A549 (cell line): ENCODE measurements at regions not wholly inside any gene's neighbourhood (a gene's known extent, or its start where the extent isn't known, plus 50 kb on each side); places are given as distances from the start of the nearest gene placed in this dataset.

ENCODE experiments used
- BHLHE40 ChIP-seq: IDR thresholded peaks from 2 replicates; pipeline ENCODE4 v1.6.1; 2012; ENCODE audit warnings: low read depth, low read length, inconsistent platforms
- CTCF ChIP-seq: fragments of >200 bp; sonication (Bioruptor Twin); formaldehyde crosslinking; IDR thresholded peaks from 3 replicates; pipeline ENCODE4 v1.5.1; 2016
- EHF ChIP-seq: fragments of 250-450 bp; sonication (Bioruptor Pico); IDR thresholded peaks from 2 replicates; pipeline ENCODE4 v1.5.0; 2020; ENCODE audit warnings: mild to moderate bottlenecking
- EP300 ChIP-seq, 2 experiments: fragments of >200 bp; sonication (Bioruptor Twin); formaldehyde crosslinking; IDR thresholded peaks; 2 replicates in 1 of 2; 3 replicates in 1 of 2; pipeline ENCODE4 v1.6.1; 2016 to 2017
- JUN ChIP-seq, 2 experiments: fragments of >200 bp; sonication (Bioruptor Twin); formaldehyde crosslinking; IDR thresholded peaks; 2 replicates in 1 of 2; 3 replicates in 1 of 2; pipeline ENCODE4 v1.6.1; 2016 to 2017
- POLR2A ChIP-seq: IDR thresholded peaks from 2 replicates; pipeline ENCODE4 v1.6.1; 2012; ENCODE audit warnings: mild to moderate bottlenecking, low read length
- RFX5 ChIP-seq: fragments of 450-650 bp; IDR thresholded peaks from 2 replicates; pipeline ENCODE4 v1.7.1; 2014; ENCODE audit warnings: antibody characterized with exemption, mild to moderate bottlenecking, moderate library complexity
- USF2 ChIP-seq: fragments of 450-650 bp; IDR thresholded peaks from 2 replicates; pipeline ENCODE4 v1.6.1; 2014; ENCODE audit warnings: antibody characterized with exemption
- ZFP36 ChIP-seq: fragments of 450-650 bp; IDR thresholded peaks from 2 replicates; pipeline ENCODE4 v1.6.1; 2014; ENCODE audit warnings: borderline replicate concordance; ENCODE audit not compliant: partially characterized antibody
- TF ChIP-seq, protein P1 (sequence below): fragments of 200-600 bp; sonication (generic); IDR thresholded peaks from 2 replicates; pipeline ENCODE4 v1.6.1; 2016; ENCODE audit warnings: antibody characterized with exemption, mild to moderate bottlenecking, moderate library complexity

DNA sequence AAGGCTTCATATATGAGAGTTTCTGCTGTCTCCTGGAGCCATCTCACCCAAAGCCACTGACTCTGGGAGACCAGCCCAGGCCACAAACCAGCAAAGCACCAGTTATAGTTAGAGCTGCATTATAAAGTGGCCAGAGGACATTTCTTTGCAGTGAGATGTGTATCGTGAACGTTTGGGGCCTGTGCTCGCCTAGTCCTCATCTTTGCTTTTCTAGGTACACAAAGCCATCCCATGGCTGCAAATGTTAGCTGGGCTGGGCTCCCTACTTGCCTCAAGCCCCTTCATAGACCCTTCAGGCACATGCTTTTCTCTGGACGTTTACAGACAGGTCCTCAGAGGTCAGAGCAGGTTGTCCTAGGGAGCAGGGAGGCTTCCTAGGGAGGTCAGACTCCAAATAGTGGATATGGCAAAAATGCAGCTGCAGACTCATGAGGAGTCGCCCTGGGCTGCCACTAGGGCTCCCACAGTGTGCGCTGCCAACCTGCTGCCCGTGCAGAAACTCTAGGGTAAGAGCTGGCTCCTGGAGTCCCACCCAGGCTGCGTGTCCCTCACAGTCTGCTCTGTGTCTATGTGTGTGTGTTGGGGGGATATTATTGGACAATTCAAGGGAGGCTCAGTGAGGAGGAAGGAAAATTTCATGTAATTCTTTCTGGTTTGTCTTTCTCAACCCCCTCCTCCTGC, 141.0 kb downstream of the RPIA start:
- TF ChIP-seq CTCF (no peak), EHF (CRISPR knock-in tag) (no peak), BHLHE40 (no peak), JUN (IDR thresholded peaks at IDR 0.05) (no peak), EP300 (IDR thresholded peaks at IDR 0.05) (no peak), RFX5 (no peak), ZFP36 (no peak), USF2 (no peak), POLR2A (no peak)
- TF ChIP-seq, protein P1, sequence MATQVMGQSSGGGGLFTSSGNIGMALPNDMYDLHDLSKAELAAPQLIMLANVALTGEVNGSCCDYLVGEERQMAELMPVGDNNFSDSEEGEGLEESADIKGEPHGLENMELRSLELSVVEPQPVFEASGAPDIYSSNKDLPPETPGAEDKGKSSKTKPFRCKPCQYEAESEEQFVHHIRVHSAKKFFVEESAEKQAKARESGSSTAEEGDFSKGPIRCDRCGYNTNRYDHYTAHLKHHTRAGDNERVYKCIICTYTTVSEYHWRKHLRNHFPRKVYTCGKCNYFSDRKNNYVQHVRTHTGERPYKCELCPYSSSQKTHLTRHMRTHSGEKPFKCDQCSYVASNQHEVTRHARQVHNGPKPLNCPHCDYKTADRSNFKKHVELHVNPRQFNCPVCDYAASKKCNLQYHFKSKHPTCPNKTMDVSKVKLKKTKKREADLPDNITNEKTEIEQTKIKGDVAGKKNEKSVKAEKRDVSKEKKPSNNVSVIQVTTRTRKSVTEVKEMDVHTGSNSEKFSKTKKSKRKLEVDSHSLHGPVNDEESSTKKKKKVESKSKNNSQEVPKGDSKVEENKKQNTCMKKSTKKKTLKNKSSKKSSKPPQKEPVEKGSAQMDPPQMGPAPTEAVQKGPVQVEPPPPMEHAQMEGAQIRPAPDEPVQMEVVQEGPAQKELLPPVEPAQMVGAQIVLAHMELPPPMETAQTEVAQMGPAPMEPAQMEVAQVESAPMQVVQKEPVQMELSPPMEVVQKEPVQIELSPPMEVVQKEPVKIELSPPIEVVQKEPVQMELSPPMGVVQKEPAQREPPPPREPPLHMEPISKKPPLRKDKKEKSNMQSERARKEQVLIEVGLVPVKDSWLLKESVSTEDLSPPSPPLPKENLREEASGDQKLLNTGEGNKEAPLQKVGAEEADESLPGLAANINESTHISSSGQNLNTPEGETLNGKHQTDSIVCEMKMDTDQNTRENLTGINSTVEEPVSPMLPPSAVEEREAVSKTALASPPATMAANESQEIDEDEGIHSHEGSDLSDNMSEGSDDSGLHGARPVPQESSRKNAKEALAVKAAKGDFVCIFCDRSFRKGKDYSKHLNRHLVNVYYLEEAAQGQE: no peak
